ENCODE measurements at regions not wholly inside any gene's neighbourhood (a gene's known extent, or its start where the extent isn't known, plus 50 kb on each side); places are given as distances from the start of the nearest gene placed in this dataset.

- TF ChIP-seq CTCF (IDR thresholded peaks at IDR 0.05) = no peak
- Histone ChIP-seq H3K4me1 (ENCODE audit: control insufficient read depth in 1 of 2, insufficient read depth in 2 of 2, low read length in 2 of 2) (no peaks in the 10 kb centered on the region), H3K9me3 (replicated peaks in 1 of 2; ENCODE audit: control insufficient read depth in 1 of 2, insufficient read depth in 1 of 2, low read length in 2 of 2) (peaks cover 0 to under 1% of the 10 kb centered on the region in 2 donors), H3K4me2 (replicated peaks; ENCODE audit: extremely low read depth, low read length, poor library complexity, severe bottlenecking) (no peak overlapping the region), H2AFZ (ENCODE audit: insufficient read depth, low read depth, low read length, poor library complexity, severe bottlenecking) (no peak overlapping the region), H4K20me1 (ENCODE audit: insufficient read depth, low read length) (no peaks in the 10 kb centered on the region), H3K27me3 (ENCODE audit: control insufficient read depth in 2 of 2, insufficient read depth in 2 of 2, low read length in 2 of 2) (no peaks in the 10 kb centered on the region), H3K27ac (ENCODE audit: low read depth in 1 of 2, low read length in 2 of 2) (no peak overlapping the region), H3K36me3 (replicated peaks in 1 of 2; ENCODE audit: control insufficient read depth in 1 of 2, insufficient read depth in 2 of 2, low read length in 2 of 2) (no peaks in the 10 kb centered on the region), H3K79me2 (ENCODE audit: insufficient read depth, low read length) (no peaks in the 10 kb centered on the region), H3K9ac (ENCODE audit: insufficient read depth, low read length, poor library complexity, severe bottlenecking) (no peak overlapping the region), H3K4me3 (replicated peaks in 1 of 3; ENCODE audit: low read depth in 2 of 3, low read length in 3 of 3) (no peak overlapping the region)
- DNase-seq = no peak
- no peaks in the 10 kb centered on the region for H3K36me3 Mint-ChIP-seq
- peaks cover 0 to 9% (median 5%) of the 10 kb centered on the region in 7 donors for H3K9me3 Mint-ChIP-seq
- intact Hi-C loops (cut with micrococcal nuclease) = no loop called here
- H3K4me1 Mint-ChIP-seq = no peaks in the 10 kb centered on the region
- no peaks in the 10 kb centered on the region for H3K27me3 Mint-ChIP-seq (ENCODE audit: low read depth in 3 of 3)
- WGBS (ENCODE audit: insufficient coverage) = 88% methylated on average over 1 of the region's 1 CpG
- H3K27ac Mint-ChIP-seq = no peak overlapping the region
- H3K4me3 Mint-ChIP-seq = no peak overlapping the region
Observed at GRCh38 chr18:27707201-27707600, 469.7 kb downstream of the CDH2 start.

- WGBS (ENCODE audit: insufficient coverage) = no CpG with 5 or more reads among the region's 3 CpGs
- Mint-ChIP-seq H3K4me1 (no peaks in the 10 kb centered on the region), H3K9me3 (peaks cover 2 to 9% (median 6%) of the 10 kb centered on the region in 7 donors), H3K27ac (no peak overlapping the region), H3K4me3 (no peak overlapping the region), H3K27me3 (ENCODE audit: low read depth in 3 of 3) (peaks cover 0 to 3% (median 0%) of the 10 kb centered on the region in 3 donors), H3K36me3 (no peaks in the 10 kb centered on the region)
- Histone ChIP-seq H3K9ac (ENCODE audit: insufficient read depth, low read length, poor library complexity, severe bottlenecking) (no peak overlapping the region), H3K9me3 (replicated peaks in 1 of 2; ENCODE audit: control insufficient read depth in 1 of 2, insufficient read depth in 1 of 2, low read length in 2 of 2) (peaks cover 4 to 11% of the 10 kb centered on the region in 2 donors), H3K27ac (ENCODE audit: low read depth in 1 of 2, low read length in 2 of 2) (no peak overlapping the region), H3K27me3 (ENCODE audit: control insufficient read depth in 2 of 2, insufficient read depth in 2 of 2, low read length in 2 of 2) (no peaks in the 10 kb centered on the region), H3K36me3 (replicated peaks in 1 of 2; ENCODE audit: control insufficient read depth in 1 of 2, insufficient read depth in 2 of 2, low read length in 2 of 2) (no peaks in the 10 kb centered on the region), H3K4me2 (replicated peaks; ENCODE audit: extremely low read depth, low read length, poor library complexity, severe bottlenecking) (no peak overlapping the region), H3K4me1 (ENCODE audit: control insufficient read depth in 1 of 2, insufficient read depth in 2 of 2, low read length in 2 of 2) (no peaks in the 10 kb centered on the region), H2AFZ (ENCODE audit: insufficient read depth, low read depth, low read length, poor library complexity, severe bottlenecking) (no peak overlapping the region), H3K79me2 (ENCODE audit: insufficient read depth, low read length) (no peaks in the 10 kb centered on the region), H4K20me1 (ENCODE audit: insufficient read depth, low read length) (no peaks in the 10 kb centered on the region), H3K4me3 (replicated peaks in 1 of 3; ENCODE audit: low read depth in 2 of 3, low read length in 3 of 3) (no peak overlapping the region)
- TF ChIP-seq CTCF (IDR thresholded peaks at IDR 0.05) = no peak
- DNase-seq = no peak
- intact Hi-C loops (cut with micrococcal nuclease) = no loop called here
Observed at GRCh38 chr18:27704736-27705361, 472.1 kb downstream of the CDH2 start.
